GM19397 (cell line): ENCODE measurements at regions not wholly inside any gene's neighbourhood (a gene's known extent, or its start where the extent isn't known, plus 50 kb on each side); places are given as distances from the start of the nearest gene placed in this dataset.

Source experiments
- ATAC-seq: cut with Tn5 transposase; IDR thresholded peaks from one replicate; pipeline ENCODE4 v1.9.1; 2021; ENCODE audit warnings: mild to moderate bottlenecking, moderate library complexity; ENCODE audit not compliant: unreplicated experiment

DNA sequence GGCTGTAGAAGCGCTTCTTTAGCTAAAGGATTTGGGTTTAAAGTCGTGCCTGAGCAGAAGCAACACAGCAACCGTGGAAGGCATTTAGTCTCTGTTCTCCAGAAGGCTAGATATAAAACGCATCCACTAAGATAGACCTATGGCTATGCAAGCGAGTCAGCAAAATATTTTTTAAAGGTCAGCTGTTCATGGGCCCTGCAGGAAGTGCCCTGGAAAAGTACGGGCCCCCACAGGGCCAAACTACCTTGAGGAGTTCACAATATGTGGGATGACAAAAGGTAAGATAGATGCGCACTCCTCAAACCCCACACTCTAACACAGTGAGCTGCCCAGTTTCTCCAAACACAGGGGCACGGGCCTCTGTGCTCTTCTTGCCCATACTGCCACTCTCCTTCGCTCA is 261.6 kb downstream of the VPS13C start:
- no peak for ATAC-seq

DNA sequence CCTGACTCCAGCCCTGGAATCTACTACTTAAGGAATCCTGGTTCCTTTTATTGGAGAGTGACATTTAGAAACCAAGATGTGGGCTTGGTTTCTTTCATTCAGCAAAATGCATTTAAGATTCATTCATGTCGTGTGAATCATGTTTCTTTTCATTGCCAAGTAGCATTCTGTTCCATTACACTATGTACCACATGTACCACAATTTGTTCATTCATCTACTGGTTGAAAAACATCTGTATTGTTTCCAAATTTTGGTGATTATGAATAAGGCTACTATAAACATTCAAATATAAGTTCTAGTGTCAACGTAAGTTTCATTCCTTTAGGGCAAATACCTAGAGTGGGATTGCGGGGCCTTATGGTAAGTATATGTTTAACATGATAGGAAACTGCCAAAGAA is 264.2 kb downstream of the VPS13C start:
- ATAC-seq: no peak

DNA sequence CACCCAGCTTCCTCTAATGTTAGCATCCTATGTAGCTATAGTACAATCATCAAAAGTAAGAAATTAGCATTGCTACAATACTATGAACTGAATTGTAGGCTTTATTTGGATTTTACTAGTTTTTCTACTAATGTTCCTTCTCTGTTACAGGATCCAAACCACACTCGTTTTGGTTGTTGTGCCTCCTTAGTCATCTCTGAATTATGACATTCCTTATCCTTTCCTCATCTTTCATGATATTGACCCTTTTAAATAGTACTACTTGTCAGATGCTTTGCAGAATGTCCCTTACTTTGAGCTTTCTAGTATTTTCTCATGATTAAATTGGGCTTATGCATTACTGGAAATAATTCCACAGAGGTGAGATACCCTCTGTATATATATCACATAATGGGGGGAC is 265.4 kb downstream of the VPS13C start:
- no peak for ATAC-seq

DNA sequence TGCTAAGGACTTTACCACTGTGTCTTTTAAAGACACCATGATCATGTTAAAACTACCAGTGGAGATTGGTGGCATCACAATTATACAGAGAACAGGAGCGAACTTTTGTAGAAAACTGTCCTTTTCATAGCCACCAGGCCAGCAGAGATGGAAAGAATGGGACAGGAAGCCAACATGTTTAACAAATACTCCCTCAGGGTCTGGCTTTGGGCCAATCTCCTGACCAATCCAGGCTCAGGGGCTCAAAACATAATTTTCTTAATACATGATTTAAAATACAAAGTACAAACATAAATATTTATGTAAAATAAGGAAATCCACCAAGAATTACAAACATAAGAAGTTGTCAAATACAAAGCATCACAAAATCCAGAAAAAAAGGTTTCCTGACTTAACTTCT is 266.0 kb downstream of the VPS13C start:
- no peak for ATAC-seq

DNA sequence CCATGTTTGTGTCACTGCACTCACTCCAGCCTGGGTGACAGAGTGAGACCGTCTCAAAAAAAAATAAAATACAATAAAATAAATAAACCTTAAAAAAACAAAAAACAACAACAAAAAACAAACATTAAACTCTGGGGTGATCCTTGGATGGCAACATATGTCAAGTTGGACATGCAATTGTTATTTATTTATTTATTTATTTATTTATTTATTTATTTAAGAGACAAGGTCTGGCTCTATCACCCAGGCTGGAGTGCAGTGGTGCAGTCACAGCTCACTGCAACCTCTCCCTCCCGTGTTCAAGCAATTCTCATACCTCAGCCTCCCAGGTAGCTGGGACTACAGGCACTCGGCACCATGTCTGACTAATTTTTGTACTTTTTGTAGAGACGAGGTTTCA is 275.5 kb downstream of the VPS13C start:
- no peak for ATAC-seq

DNA sequence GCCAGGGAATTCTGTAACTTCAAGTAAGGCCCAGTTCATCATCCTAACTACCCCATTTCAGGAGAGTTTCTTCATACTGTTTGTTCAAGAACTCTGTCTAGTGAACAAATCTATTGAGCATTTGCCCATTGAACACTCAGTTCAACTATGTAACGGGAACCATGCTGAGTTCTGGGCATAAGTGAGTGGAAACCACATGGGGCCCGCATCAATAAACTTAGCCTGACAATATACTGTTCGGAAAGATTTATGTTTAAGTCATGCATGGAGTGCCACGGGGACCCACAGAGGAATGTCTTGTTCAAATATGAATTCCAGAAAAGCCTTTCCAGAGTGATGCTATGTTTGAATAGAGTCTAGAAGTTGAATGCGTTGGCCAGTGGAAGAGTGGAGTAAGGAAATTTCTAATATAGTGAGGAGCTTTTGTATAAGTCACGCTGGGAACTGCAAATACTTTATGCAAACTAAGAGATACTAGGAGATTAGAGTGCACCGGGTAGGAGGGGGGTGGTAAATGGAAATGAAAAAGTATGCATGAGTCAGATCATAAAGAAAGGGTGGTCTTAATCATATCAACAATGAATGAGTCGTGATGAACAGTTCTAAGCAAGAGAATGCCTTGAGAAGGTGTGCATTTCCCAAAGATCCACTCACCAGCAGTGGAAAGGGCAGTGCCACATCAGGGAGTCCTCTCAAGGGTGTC is 279.8 kb downstream of the VPS13C start:
- ATAC-seq: no peak

DNA sequence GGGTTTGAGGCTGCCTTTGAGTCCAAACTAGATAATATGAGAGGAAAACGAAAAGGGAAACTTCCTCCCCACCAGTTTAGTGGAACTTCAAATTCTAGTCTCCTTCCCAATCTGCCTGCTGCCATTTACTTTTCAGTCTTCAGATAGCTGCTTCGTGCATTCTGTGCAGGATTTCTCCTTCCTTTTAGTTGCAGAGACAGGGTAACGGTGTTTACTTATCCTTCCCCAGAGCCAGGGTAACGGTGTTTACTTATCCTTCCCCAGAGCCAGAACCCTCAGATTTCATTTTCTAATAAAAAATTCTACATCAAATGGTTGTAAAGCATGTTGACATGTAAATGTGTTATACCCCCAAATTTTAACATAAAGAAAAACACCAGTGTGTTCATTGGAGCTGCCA is 282.6 kb downstream of the VPS13C start:
- ATAC-seq: no peak

DNA sequence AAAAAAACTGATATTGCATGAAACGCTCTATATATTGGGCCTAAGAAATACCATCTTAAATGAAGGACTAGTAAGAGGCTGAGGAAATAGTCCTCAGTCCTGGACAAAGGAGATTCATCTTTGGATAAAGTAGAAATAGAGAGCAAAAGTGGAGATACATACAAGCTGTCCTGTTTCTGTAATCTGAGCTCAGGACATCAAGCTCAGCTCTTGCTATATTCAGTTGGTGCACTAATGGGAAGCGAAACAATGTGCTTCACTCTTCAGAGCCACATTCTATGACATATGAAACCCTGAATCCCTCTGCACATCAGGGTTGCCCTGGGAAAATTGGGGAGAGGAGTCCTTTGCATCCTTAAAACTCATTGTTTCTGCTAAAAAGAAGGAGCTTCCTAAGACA is 290.7 kb downstream of the VPS13C start:
- no peak for ATAC-seq

DNA sequence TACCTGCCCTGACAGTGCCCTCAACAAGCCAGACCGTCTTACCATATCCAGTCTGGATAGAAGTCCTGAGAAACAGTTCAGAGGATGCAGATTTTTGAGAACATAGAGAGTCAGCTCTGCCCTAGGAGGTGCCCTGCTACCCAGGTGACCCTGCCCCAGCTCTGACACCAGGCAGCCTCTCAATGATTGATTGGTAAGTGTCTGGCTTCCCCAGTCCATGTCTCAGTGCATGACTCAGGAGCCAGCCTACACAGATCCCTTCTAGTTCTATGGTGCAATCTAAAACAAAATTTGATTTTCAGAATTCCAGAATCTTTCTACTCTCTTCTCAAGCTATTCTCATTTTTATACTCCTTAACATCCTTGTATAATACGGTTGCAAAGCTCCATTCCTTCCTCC is 292.1 kb downstream of the VPS13C start:
- ATAC-seq: no peak

DNA sequence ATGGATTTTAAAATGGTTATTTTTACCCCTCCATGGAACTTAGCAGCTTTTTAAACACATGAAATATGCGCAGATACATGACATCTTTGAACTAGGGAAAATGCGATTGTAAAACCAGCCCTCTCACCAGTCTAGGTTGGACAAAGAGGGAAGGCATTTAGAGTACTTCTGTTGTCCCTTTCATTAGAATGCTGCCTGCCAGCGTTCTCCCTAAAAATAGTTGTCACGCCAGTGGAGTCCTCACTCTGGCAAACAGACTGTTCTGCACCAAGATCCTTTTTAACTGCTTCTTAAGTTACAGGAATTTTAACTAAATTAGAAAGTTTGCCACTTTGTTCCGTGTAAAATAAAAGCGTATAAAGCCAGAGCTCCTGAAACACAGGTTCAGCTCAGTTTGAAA is 295.3 kb downstream of the VPS13C start:
- no peak for ATAC-seq

DNA sequence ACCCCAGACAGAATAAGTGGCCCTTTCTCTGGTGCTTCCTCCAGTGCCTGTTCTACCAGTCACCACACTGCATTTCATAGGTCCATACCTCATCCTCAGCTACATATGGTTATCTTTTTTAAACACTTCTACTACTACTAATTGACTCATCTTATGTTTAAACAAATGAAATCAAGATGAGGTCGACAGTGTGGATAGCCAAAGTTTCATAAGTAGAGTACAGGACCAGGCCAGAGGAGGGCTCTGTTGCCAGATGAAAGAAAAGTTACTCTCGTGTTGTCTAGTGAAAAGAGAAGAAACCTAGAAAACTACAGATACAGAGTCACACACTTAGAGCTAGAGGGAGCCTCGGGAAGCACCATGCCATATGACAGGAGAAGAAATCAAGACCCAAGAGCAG is 296.1 kb downstream of the VPS13C start:
- ATAC-seq: no peak

DNA sequence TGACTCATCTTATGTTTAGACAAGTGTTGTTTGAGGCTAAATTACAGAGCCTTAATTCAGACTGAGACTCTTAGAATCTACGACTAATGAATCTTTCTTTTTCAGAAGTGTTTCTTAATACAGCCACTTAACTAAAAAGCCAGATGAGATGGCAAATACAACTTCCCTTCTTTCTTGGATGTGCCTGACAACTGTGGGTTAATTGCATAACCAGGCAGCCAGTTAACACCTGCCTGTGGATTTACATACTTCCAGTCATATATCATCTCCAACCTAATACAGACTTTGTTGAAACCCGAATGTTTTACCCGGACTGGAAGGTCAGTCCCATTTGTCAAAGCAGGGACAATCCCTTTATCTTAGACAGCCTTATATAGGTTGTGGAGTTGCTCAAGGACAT is 297.6 kb downstream of the VPS13C start:
- no peak for ATAC-seq

DNA sequence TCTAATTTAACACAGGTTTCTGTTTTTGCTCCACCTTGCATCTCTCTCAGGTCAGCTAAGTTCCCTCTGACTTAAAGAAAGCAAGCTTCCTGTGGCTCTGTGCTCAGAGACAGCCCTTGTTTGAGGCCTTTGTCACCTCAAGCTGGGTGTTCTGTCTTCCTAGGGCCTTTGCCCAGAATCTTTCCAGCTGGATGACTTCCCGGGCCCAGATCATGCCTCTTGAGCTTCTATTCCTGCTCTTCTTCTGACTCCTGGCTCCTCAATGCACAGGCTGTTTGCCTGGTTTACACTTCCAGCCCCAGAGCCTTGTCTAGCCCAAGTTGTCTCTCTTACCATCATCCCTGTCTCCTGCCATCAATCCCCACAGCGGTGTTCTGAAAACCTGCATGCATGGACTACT is 300.6 kb downstream of the VPS13C start:
- no peak for ATAC-seq

DNA sequence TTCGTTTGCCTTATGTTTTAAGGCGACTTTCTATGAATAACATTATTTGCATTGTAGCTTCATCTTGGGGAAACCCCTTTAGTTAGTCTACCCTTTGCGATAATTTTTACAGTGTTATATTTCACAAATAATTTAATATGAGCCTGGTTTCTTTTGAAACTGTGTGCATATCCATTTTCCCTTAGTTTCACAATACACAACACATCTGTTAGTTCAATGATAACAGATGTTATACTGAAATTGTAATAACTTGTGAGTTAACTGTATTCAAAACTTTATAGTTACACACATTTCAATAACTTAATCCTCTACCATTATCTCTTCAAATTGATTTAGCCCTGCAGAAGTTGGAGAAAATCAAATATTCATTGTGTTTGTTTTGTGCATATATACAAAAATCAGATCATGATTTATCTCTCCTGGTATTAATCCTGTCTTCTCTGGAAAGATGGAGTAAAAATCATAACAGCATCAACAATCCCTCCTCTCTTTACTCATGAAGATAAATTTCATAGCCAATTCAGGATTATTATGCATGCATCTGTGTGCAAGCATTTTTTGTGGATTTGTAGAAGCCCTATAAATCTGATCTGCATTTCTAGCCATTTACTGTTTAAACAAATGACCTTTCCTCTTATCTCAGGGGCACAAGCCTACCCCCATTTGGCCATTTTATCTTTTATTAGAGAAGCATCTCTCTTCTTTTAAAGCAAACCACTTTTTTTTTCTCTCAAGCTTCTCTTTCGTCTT is 304.0 kb downstream of the VPS13C start:
- ATAC-seq: no peak

DNA sequence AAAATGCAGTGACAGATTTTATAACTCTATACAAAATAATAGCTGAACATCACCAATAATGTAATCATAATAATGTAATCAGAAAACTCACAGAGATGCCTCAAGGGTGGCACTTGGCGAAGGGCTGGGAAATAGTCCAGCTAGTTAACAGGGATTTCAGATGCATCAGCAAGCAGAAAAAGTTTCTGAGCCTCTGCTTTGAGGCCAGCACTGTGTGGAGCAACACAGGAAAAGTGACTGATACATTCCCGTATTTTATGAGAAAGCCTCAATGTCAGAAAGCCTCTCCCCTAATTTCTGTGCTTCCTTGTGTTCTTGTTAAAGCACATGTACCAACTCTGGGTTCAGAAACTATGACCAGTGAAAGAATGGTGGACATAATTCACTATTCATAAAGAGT is 304.8 kb downstream of the VPS13C start:
- no peak for ATAC-seq

DNA sequence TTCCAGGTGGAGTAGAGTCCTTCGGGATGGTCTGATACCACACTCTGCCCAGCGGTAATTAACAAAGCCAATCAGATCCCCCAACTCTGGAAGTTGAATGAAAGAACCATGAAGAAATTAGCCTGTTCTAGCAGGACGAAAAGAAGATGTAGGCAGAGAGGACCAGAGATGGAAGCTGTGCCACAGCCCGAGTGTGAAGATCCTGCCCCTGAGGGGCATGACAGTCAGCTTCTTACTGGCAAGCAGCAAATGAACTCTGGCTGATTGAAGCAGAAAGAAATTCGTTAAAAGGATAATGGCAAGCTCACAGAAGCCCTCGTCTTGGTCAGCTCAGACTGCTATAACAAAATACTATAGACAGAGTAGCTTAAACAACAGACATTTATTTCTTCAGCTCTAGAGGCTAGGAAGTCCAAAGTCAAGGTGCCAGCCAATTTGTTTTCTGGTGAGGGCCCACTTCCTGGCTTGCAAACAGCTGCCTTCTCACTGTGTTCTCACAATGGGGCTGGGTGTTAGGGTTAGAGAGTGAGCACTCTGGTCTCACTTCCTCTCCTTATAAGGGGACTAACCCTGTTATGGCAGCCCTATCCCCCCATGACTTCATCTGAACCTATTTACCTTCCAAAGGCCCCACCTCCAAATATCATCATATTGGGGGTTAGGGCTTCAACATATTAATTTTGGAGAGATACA is 307.1 kb downstream of the VPS13C start:
- ATAC-seq: no peak

DNA sequence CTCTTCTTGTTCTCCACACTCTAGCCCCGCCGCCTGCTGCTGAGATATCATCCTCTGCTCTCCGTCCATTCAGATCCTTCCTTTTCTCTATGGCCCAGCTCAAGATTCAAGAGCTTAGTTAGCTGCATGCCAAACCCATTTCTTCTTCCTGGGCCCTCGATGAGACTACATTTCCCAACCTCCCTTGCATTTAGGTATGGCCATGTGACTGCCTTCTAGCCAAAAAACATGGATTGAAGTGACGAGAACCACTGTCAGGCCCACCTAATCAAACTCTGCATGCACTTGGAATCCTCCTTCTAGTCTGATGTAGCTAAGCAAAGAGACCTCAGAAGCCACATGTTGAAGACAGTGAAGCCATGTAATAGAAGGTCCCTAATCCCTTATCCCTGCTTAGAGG is 308.2 kb downstream of the VPS13C start:
- no peak for ATAC-seq

DNA sequence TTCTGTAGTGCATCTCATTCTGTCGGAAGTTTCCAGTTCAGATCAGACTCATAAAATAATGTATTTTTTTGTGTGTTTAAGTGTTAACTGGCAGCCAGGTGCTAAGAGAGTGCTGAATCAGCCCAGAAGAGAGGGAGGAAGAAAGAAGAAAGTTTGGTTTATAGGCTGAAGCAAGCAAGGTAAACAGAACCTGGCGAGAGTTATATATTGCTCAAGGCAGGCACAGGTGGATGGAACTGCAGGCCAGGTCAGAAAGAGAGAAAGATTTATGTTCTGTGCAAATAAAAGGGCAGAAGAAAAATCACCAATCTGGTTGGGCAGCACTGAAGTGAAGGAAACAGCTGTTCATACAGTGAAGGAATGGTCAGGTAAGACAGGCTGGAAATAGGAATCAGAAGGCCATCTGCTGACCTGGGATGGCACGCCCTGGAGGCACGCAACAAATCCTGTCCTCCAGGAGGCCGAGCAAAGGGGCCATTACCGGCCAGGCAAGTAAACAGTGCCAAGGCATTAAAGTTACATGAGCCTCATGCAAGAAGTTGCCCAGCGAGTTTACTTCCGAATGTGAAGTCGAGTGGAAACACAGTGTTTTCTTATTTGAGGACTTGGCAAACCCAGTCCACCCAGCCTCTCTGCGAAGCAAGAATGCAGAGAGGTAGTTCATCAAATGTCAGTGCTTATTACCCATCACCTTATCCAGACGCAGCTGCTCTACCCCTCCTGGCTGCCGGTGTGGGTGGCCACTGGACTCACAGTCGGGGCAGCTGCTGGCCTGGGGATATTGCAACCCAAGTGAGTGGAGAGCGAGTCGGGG is 309.8 kb downstream of the VPS13C start:
- ATAC-seq: no peak

DNA sequence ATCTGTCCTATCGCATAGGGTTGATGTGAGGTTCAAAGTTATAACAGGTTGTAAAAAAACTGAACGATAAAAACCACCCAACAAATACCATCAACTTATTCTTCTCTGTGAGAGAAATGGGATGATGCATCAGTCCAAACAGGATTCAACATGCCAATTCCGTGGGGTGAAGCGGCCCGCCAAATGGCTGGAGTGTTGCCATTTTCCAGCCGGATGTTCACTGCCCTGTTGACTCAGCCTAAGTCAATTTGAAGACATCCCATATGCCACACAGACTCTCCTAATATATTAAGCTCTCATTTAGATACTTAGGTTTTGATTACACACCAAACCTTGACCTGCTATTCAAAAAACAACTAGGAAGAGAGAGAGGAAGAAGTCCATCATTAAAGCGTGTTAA is 311.1 kb downstream of the VPS13C start:
- no peak for ATAC-seq

DNA sequence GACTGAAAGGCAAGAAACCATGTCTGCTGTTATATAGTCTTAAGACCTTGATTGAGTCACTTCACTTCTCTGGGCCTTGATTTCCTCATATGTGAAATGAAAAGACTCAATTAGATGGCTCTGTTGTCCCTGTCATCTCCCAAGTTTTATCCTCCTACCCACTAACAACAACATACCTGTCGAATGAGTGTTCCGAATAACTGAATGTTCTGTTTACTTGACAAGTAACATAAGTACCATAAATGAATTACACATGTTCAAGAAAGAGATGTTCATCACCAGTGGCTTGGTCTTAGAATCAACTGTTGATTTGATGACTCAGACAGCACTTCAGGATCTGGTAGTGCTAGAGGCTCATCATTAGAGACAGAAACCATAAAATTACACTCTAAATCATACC is 311.7 kb downstream of the VPS13C start:
- no peak for ATAC-seq

DNA sequence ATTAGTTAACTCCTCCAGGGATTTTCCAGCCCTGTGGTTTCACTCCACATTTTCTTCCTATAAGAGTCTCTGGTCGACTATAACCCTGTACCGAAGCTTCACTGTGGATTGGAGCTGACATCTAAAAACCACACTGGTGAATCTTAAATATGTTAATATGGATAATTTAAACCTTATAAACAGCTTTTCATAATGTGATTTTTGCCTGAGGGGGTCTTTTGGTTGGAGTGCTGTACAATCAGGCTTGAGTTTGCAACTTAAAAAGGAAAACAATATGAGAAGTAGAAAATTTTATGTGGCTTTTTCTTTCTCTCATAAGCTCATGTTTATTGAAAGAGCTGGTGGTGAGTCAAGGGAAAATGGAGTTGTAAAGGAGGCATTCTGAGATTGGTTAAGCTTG is 313.7 kb downstream of the VPS13C start:
- no peak for ATAC-seq
